Heart left ventricle (tissue), 13 donors: ENCODE measurements at regions not wholly inside any gene's neighbourhood (a gene's known extent, or its start where the extent isn't known, plus 50 kb on each side); places are given as distances from the start of the nearest gene placed in this dataset.

Experiments used
- POLR2A ChIP-seq, 2 donors: fragments of 450-650 bp; IDR thresholded peaks; one replicate each; pipeline ENCODE4 v1.6.1; 2017; ENCODE audit warnings: antibody characterized with exemption in 2 of 2, mild to moderate bottlenecking in 2 of 2, moderate library complexity in 2 of 2
- TF ChIP-seq, protein P1 (sequence below), 12 donors: fragments of 200-600 bp; sonication (generic) in 4 of 12; IDR thresholded peaks; one replicate each; pipeline versions ENCODE4 v1.5.0 to v1.8.0; 2018 to 2022; ENCODE audit warnings: antibody characterized with exemption in 12 of 12, mild to moderate bottlenecking in 5 of 12
- donor health status: ischemic (EF 13 %, LVEDD 7.1; RV severe dilation, severe dysfunction).
- donor health status: DM: no; HTN: yes; CAD: no.
- donor health status: DM: no; HTN: no; CAD: no.
- donor health status: ischemic (EF 25% LVEDD 6.9; RV normal size, moderate dysfunction).
- donor health status: ischemic (EF 25% LVEDD 5.7; RV mildly dilated, moderate dysfunction).
- donor health status: ischemic (EF 35%, LVEDD 5.7; RV mildly dilated, moderate dysfunction).
- donor health status: nonischemic (EF 11% LVEDD 7.7; RV severe dilation, severe dysfunction).
- donor health status: DM: yes; HTN: yes; CAD: no.
- donor health status: PGD.
- donor health status: ischemic (EF 29% LVEDD 5.4; RV normal size, mild dysfunction).
- donor health status: nonischemic (EF 23%, LVEDD 6.1; RV moderate dilation, normal function).

DNA sequence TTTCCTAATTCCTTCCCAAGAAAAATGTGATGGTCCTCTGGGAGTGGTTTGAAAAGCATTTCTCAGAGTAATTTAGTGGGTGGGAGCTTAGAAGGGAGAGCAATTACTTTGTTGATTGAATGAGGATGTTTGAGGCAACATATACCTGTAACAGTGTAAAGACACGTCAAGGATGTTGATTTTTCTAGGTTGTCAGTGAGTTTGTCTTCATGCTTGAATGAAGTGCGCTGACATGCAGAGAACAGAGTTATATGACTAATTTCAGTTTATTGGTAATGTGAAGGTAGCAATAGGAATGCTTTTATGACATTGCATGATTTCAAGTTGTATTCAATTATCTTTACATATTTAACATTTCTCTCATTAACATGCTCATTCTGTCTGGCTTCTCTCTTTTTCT lies 286.9 kb downstream of the NFKBIZ start:
- TF ChIP-seq POLR2A (IDR thresholded peaks at IDR 0.05), result no peak
- TF ChIP-seq, protein P1, sequence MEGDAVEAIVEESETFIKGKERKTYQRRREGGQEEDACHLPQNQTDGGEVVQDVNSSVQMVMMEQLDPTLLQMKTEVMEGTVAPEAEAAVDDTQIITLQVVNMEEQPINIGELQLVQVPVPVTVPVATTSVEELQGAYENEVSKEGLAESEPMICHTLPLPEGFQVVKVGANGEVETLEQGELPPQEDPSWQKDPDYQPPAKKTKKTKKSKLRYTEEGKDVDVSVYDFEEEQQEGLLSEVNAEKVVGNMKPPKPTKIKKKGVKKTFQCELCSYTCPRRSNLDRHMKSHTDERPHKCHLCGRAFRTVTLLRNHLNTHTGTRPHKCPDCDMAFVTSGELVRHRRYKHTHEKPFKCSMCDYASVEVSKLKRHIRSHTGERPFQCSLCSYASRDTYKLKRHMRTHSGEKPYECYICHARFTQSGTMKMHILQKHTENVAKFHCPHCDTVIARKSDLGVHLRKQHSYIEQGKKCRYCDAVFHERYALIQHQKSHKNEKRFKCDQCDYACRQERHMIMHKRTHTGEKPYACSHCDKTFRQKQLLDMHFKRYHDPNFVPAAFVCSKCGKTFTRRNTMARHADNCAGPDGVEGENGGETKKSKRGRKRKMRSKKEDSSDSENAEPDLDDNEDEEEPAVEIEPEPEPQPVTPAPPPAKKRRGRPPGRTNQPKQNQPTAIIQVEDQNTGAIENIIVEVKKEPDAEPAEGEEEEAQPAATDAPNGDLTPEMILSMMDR (IDR thresholded peaks at IDR 0.05), result no peak
